ENCODE measurements at regions not wholly inside any gene's neighbourhood (a gene's known extent, or its start where the extent isn't known, plus 50 kb on each side); places are given as distances from the start of the nearest gene placed in this dataset.

- Histone ChIP-seq H3K79me2 (ENCODE audit: insufficient read depth, low read length) (no peaks in the 10 kb centered on the region), H3K4me2 (ENCODE audit: insufficient read depth, insufficient read length, low read length) (no peak overlapping the region), H2BK5ac (ENCODE audit: insufficient read length, low read length) (no peak overlapping the region), H3K79me1 (ENCODE audit: insufficient read depth, low read depth, low read length, poor library complexity, severe bottlenecking) (no peaks in the 10 kb centered on the region), H3K23ac (ENCODE audit: insufficient read length, low read depth, low read length) (no peak overlapping the region), H2AK5ac (ENCODE audit: insufficient read length, low read length) (no peak overlapping the region), H4K20me1 (ENCODE audit: control insufficient read depth, insufficient read depth, insufficient read length) (no peaks in the 10 kb centered on the region), H3K56ac (ENCODE audit: insufficient read length, low read depth, low read length) (no peak overlapping the region), H3K27me3 (ENCODE audit: insufficient read depth, low read length) (no peaks in the 10 kb centered on the region), H2BK20ac (ENCODE audit: low read depth, low read length, poor library complexity, severe bottlenecking) (no peak overlapping the region), H3K14ac (ENCODE audit: insufficient read depth, low read length) (no peak overlapping the region), H3K9me3 (ENCODE audit: control insufficient read depth, low read depth, low read length) (no peaks in the 10 kb centered on the region), H3K23me2 (ENCODE audit: insufficient read length, low read depth, low read length, poor library complexity, severe bottlenecking) (no peaks in the 10 kb centered on the region), H2BK15ac (ENCODE audit: low read depth, low read length) (no peak overlapping the region), H2BK12ac (ENCODE audit: insufficient read length, low read depth, low read length) (no peak overlapping the region), H3K4me1 (ENCODE audit: insufficient read depth, low read length) (peaks cover 2% of the 10 kb centered on the region; the same call in 1 of the 2 replicates), H3K9ac (ENCODE audit: extremely low read depth, insufficient read length, low read length) (no peak overlapping the region), H2AFZ (ENCODE audit: low read length) (no peak overlapping the region), H3K4ac (ENCODE audit: low read depth, low read length) (no peak overlapping the region), H2BK120ac (ENCODE audit: low read depth, low read length, poor library complexity, severe bottlenecking) (no peak overlapping the region), H4K5ac (ENCODE audit: insufficient read length, low read depth, low read length) (no peak overlapping the region), H4K8ac (replicated peaks; ENCODE audit: insufficient read length, low read depth, low read length) (no peak overlapping the region), H4K91ac (ENCODE audit: insufficient read length, low read depth, low read length) (no peak overlapping the region), H3K27ac (ENCODE audit: insufficient read length, low read depth, low read length) (no peak overlapping the region), H3T11ph (ENCODE audit: low read length) (no peak overlapping the region), H3K18ac (ENCODE audit: insufficient read length, low read depth, low read length) (no peak overlapping the region)
- DNase-seq = no peak
- Mint-ChIP-seq H3K4me1 (peaks cover 15 to 26% of the 10 kb centered on the region in 2 experiments), H3K36me3 (ENCODE audit: insufficient read depth in 1 of 3, low read depth in 3 of 3) (peaks cover 5 to 20% (median 11%) of the 10 kb centered on the region in 3 experiments), H3K4me3 (no peak overlapping the region), H3K9me3 (peaks cover 9 to 19% of the 10 kb centered on the region in 2 experiments), H3K27me3 (ENCODE audit: low read depth) (no peaks in the 10 kb centered on the region), H3K27ac (no peak overlapping the region)
- WGBS (ENCODE audit: extremely low coverage, insufficient read length, low lambda C conversion rate) = no CpG with 5 or more reads among the region's 4 CpGs
- no peak for TF ChIP-seq CTCF (conservative IDR thresholded peaks at IDR 0.05)
These were observed 296.3 kb upstream of the ZP4 start for GRCh38 chr1:238186887-238187574.
